Upper lobe of left lung (tissue), 6 donors: ENCODE measurements at regions not wholly inside any gene's neighbourhood (a gene's known extent, or its start where the extent isn't known, plus 50 kb on each side); places are given as distances from the start of the nearest gene placed in this dataset.

ENCODE experiments used
- ATAC-seq, 2 donors: fragments of 200-7000 bp; cut with Tn5 transposase; one replicate each; pipeline ENCODE4 v1.9.1; 2022; ENCODE audit warnings: mild to moderate bottlenecking in 2 of 2, moderate library complexity in 2 of 2; ENCODE audit not compliant: low FRiP score in 2 of 2
- DNase-seq, 2 donors: peaks; one replicate each; pipeline ENCODE4 v3.0.0-alpha.2; 2019 to 2020
- H3K27ac ChIP-seq, 4 donors: fragments of 200-600 bp; sonication (generic); one replicate each; pipeline ENCODE4 v1.5.1; 2016 to 2019
- H3K27me3 ChIP-seq, 4 donors: fragments of 200-600 bp; sonication (generic); one replicate each; pipeline ENCODE4 v1.5.1; 2017 to 2019
- H3K36me3 ChIP-seq, 4 donors: fragments of 200-600 bp; sonication (generic); one replicate each; pipeline ENCODE4 v1.5.1; 2016 to 2019
- H3K4me1 ChIP-seq, 4 donors: fragments of 200-600 bp; sonication (generic); one replicate each; pipeline ENCODE4 v1.5.1; 2018 to 2019
- H3K4me3 ChIP-seq, 4 donors: fragments of 200-600 bp; sonication (generic); one replicate each; pipeline ENCODE4 v1.5.1; 2017 to 2019; ENCODE audit warnings: mild to moderate bottlenecking in 2 of 4, moderate library complexity in 1 of 4
- H3K9me3 ChIP-seq, 4 donors: fragments of 200-600 bp; sonication (generic); one replicate each; pipeline ENCODE4 v1.5.1; 2018 to 2019
- CTCF ChIP-seq, 6 experiments: fragments of 450-650 bp in 4 of 6; fragments of 200-600 bp in 2 of 6; sonication (generic) in 2 of 6; IDR thresholded peaks; one replicate each; pipeline ENCODE4 v1.5.1; 2016 to 2019; ENCODE audit warnings: antibody characterized with exemption in 6 of 6
- EP300 ChIP-seq, 4 donors: sonication (generic); formaldehyde crosslinking; IDR thresholded peaks; one replicate each; pipeline ENCODE4 v1.5.1; 2017; ENCODE audit warnings: antibody characterized with exemption in 4 of 4, control low read depth in 2 of 4
- POLR2A ChIP-seq, 4 donors: fragments of 450-650 bp; IDR thresholded peaks; one replicate each; pipeline ENCODE4 v1.5.1; 2016 to 2017; ENCODE audit warnings: antibody characterized with exemption in 4 of 4, mild to moderate bottlenecking in 2 of 4
- POLR2AphosphoS5 ChIP-seq, 2 donors: sonication (generic); formaldehyde crosslinking; IDR thresholded peaks; one replicate each; pipeline ENCODE4 v1.5.1; 2017; ENCODE audit warnings: antibody characterized with exemption in 2 of 2
- WGBS, 2 donors: methylation state at CpG; one replicate each; pipeline ENCODE4 v1.1.5; 2017 to 2018; 5-methylcytosine and 5-hydroxymethylcytosine counted together
- donor health status: DM: no; HTN: no; CAD: no; lungs with moderate emphysema.
- donor health status: DM: no; HTN: yes; CAD: no; lungs with severe emphysema.

GRCh38 chr17:74145756-74146155 lies 57.7 kb upstream of the RPL38 start:
- DNase-seq (no peak), ATAC-seq (no peak)
- Histone ChIP-seq H3K9me3 (peaks cover 17 to 31% (median 22%) of the 10 kb centered on the region in 4 donors), H3K36me3 (no peaks in the 10 kb centered on the region), H3K4me1 (no peaks in the 10 kb centered on the region), H3K27me3 (no peaks in the 10 kb centered on the region), H3K27ac (no peak overlapping the region), H3K4me3 (no peak overlapping the region)
- TF ChIP-seq EP300 (IDR thresholded peaks at IDR 0.05) (no peak), CTCF (IDR thresholded peaks at IDR 0.05) (no peak), POLR2A (IDR thresholded peaks at IDR 0.05) (no peak), POLR2AphosphoS5 (IDR thresholded peaks at IDR 0.05) (no peak)
- 64 to 70% methylated on average over 6 of the region's 6 CpGs for WGBS, 2 donors

- no peak overlapping the region for H3K27ac ChIP-seq
- DNase-seq (no peak), ATAC-seq (no peak)
- no peak overlapping the region for H3K4me3 ChIP-seq
- H3K4me1 ChIP-seq = no peaks in the 10 kb centered on the region
- WGBS, 2 donors = 79 to 82% methylated on average over 3 of the region's 3 CpGs
- H3K9me3 ChIP-seq = peaks cover 17 to 29% (median 21%) of the 10 kb centered on the region in 4 donors
- no peaks in the 10 kb centered on the region for H3K36me3 ChIP-seq
- H3K27me3 ChIP-seq = no peaks in the 10 kb centered on the region
- TF ChIP-seq EP300 (IDR thresholded peaks at IDR 0.05) = no peak
- TF ChIP-seq CTCF (IDR thresholded peaks at IDR 0.05) = no peak
- no peak for TF ChIP-seq POLR2A (IDR thresholded peaks at IDR 0.05)
- no peak for TF ChIP-seq POLR2AphosphoS5 (IDR thresholded peaks at IDR 0.05)
Measured at GRCh38 chr17:74146196-74146595, 57.3 kb upstream of the RPL38 start.

GRCh38 chr17:74147056-74147835 lies 56.2 kb upstream of the RPL38 start:
- TF ChIP-seq EP300 (IDR thresholded peaks at IDR 0.05) (no peak), POLR2A (IDR thresholded peaks at IDR 0.05) (no peak), CTCF (IDR thresholded peaks at IDR 0.05) (no peak), POLR2AphosphoS5 (IDR thresholded peaks at IDR 0.05) (no peak)
- DNase-seq (no peak), ATAC-seq (no peak)
- Histone ChIP-seq H3K27ac (no peak overlapping the region), H3K4me1 (no peaks in the 10 kb centered on the region), H3K36me3 (no peaks in the 10 kb centered on the region), H3K9me3 (peaks cover 12 to 18% (median 14%) of the 10 kb centered on the region in 4 donors), H3K27me3 (no peaks in the 10 kb centered on the region), H3K4me3 (no peak overlapping the region)
- WGBS, 2 donors = 73 to 88% methylated on average over 14 to 15 of the region's 15 CpGs

- Histone ChIP-seq H3K4me3 (no peak overlapping the region), H3K27me3 (no peaks in the 10 kb centered on the region), H3K36me3 (no peaks in the 10 kb centered on the region), H3K9me3 (peaks cover 7 to 11% (median 9%) of the 10 kb centered on the region in 4 donors), H3K4me1 (no peaks in the 10 kb centered on the region), H3K27ac (no peak overlapping the region)
- 69 to 78% methylated on average over 4 of the region's 4 CpGs for WGBS, 2 donors
- no peak for DNase-seq
- no peak for ATAC-seq
- no peak for TF ChIP-seq POLR2AphosphoS5 (IDR thresholded peaks at IDR 0.05)
- TF ChIP-seq POLR2A (IDR thresholded peaks at IDR 0.05) = no peak
Measured at GRCh38 chr17:74147966-74148365, 55.5 kb upstream of the RPL38 start.

- H3K36me3 ChIP-seq = no peaks in the 10 kb centered on the region
- H3K4me3 ChIP-seq = no peak overlapping the region
- H3K27me3 ChIP-seq = no peaks in the 10 kb centered on the region
- DNase-seq = no peak
- no peak for ATAC-seq
- no peak overlapping the region for H3K27ac ChIP-seq
- no peak for TF ChIP-seq POLR2A (IDR thresholded peaks at IDR 0.05)
- no peak for TF ChIP-seq POLR2AphosphoS5 (IDR thresholded peaks at IDR 0.05)
- TF ChIP-seq CTCF (IDR thresholded peaks at IDR 0.05) = no peak
- TF ChIP-seq EP300 (IDR thresholded peaks at IDR 0.05) = no peak
- H3K9me3 ChIP-seq = peaks cover 3 to 6% (median 5%) of the 10 kb centered on the region in 4 donors
- H3K4me1 ChIP-seq = no peaks in the 10 kb centered on the region
- WGBS, 2 donors = 75 to 83% methylated on average over 4 of the region's 4 CpGs
Measured at GRCh38 chr17:74148446-74148845, 55.0 kb upstream of the RPL38 start.
